HG02798 (cell line): ENCODE measurements at regions not wholly inside any gene's neighbourhood (a gene's known extent, or its start where the extent isn't known, plus 50 kb on each side); places are given as distances from the start of the nearest gene placed in this dataset.
"Not testable (repeated sequence)": the region's sequence is repeated elsewhere in the genome, so short reads cannot be mapped to it uniquely, and the experiment has no call there.

ENCODE experiments used
- ATAC-seq: cut with Tn5 transposase; IDR thresholded peaks from one replicate; pipeline ENCODE4 v1.9.1; 2021; ENCODE audit warnings: mild to moderate bottlenecking; ENCODE audit not compliant: unreplicated experiment, poor library complexity

- ATAC-seq, result no peak
Observed at GRCh38 chr2:215576572-215576971, 140.7 kb upstream of the FN1 start.

- ATAC-seq, result no peak
Observed at GRCh38 chr2:215573496-215573895, 137.6 kb upstream of the FN1 start.

GRCh38 chr2:215572341-215572848, 136.5 kb upstream of the FN1 start:
- no peak for ATAC-seq

- ATAC-seq, result no peak
Observed at GRCh38 chr2:215571689-215572088, 135.8 kb upstream of the FN1 start.

GRCh38 chr2:215567504-215567903, 131.6 kb upstream of the FN1 start:
- peak; percentile 45 for ATAC-seq

GRCh38 chr2:215565897-215566296, 130.0 kb upstream of the FN1 start:
- no peak for ATAC-seq

- no peak for ATAC-seq
Observed at GRCh38 chr2:215557701-215558100, 121.8 kb upstream of the FN1 start.

- no peak for ATAC-seq
Observed at GRCh38 chr2:215556979-215557378, 121.1 kb upstream of the FN1 start.

GRCh38 chr2:215554689-215555498, 119.0 kb upstream of the FN1 start:
- ATAC-seq, result no peak

GRCh38 chr2:215553946-215554345, 118.1 kb upstream of the FN1 start:
- no peak for ATAC-seq

GRCh38 chr2:215552144-215552580, 116.3 kb upstream of the FN1 start:
- no peak for ATAC-seq

GRCh38 chr2:215550331-215550730, 114.5 kb upstream of the FN1 start:
- no peak for ATAC-seq

- no peak for ATAC-seq
Observed at GRCh38 chr2:215548714-215549113, 112.8 kb upstream of the FN1 start.

GRCh38 chr2:215542690-215543089, 106.8 kb upstream of the FN1 start:
- ATAC-seq, result no peak

- no peak for ATAC-seq
Observed at GRCh38 chr2:215540658-215541057, 104.8 kb upstream of the FN1 start.

GRCh38 chr2:215537611-215538010, 101.7 kb upstream of the FN1 start:
- ATAC-seq, result no peak

- ATAC-seq, result no peak
Observed at GRCh38 chr2:215536510-215536909, 100.6 kb upstream of the FN1 start.

- no peak for ATAC-seq
Observed at GRCh38 chr2:215535741-215536140, 99.9 kb upstream of the FN1 start.

GRCh38 chr2:215535125-215535668, 99.3 kb upstream of the FN1 start:
- no peak for ATAC-seq

- ATAC-seq, result not testable (repeated sequence)
Observed at GRCh38 chr2:215533716-215534115, 97.8 kb upstream of the FN1 start.

- ATAC-seq, result no peak
Observed at GRCh38 chr2:215532844-215533243, 97.0 kb upstream of the FN1 start.

- ATAC-seq, result no peak
Observed at GRCh38 chr2:215531284-215531683, 95.4 kb upstream of the FN1 start.
